PC-9 (cell line): ENCODE measurements at regions not wholly inside any gene's neighbourhood (a gene's known extent, or its start where the extent isn't known, plus 50 kb on each side); places are given as distances from the start of the nearest gene placed in this dataset.

Experiments
- BruUV-seq: library from RNA; stranded (reverse); fragments of 400-500 nt; replicated peaks from 2 replicates; lab custom pipeline; 2021; lab: Mats Ljungman, UMichigan
- CTCF ChIA-PET: fragments of 300-600 bp; sonication (Branson Sonifier 250); formaldehyde crosslinking; loops from one replicate; lab custom pipeline; 2022; ENCODE audit warnings: antibody characterized with exemption; lab: Charles Lee
- POLR2A ChIA-PET: fragments of 300-600 bp; sonication (Branson Sonifier 250); formaldehyde crosslinking; loops from one replicate; lab custom pipeline; 2022; ENCODE audit warnings: antibody characterized with exemption; ENCODE audit not compliant: unreplicated experiment; lab: Charles Lee
- DNase-seq, 2 experiments: peaks; one replicate each; pipeline versions ENCODE4 v3.0.0 to v3.0.0-alpha.2; 2015 to 2022; ENCODE audit warnings: mixed read lengths in 1 of 2
- H2AFZ ChIP-seq: fragments of 200-600 bp; sonication (generic); 2 replicates; pipeline ENCODE4 v1.8.1; 2017; ENCODE audit warnings: antibody characterized with exemption
- H3F3A ChIP-seq: fragments of 200-600 bp; sonication (generic); 2 replicates; pipeline ENCODE4 v1.8.1; 2017; ENCODE audit warnings: antibody characterized with exemption, mild to moderate bottlenecking, low read depth; ENCODE audit not compliant: insufficient read depth
- H3K27ac ChIP-seq: fragments of 200-600 bp; sonication (generic); 2 replicates; pipeline ENCODE4 v1.6.1; 2016; ENCODE audit warnings: mixed run types
- H3K27me3 ChIP-seq: fragments of 200-600 bp; sonication (generic); 2 replicates; pipeline ENCODE4 v1.6.1; 2016; ENCODE audit warnings: low read depth, mixed run types; ENCODE audit not compliant: insufficient read depth
- H3K36me3 ChIP-seq: fragments of 200-600 bp; sonication (generic); 2 replicates; pipeline ENCODE4 v1.6.1; 2016; ENCODE audit warnings: low read depth, mixed run types
- H3K4me1 ChIP-seq: fragments of 200-600 bp; sonication (generic); replicated peaks from 2 replicates; pipeline ENCODE4 v1.6.1; 2016; ENCODE audit warnings: mixed run types; ENCODE audit not compliant: insufficient read depth
- H3K4me2 ChIP-seq: fragments of 200-600 bp; sonication (generic); 2 replicates; pipeline ENCODE4 v1.6.1; 2017; ENCODE audit warnings: mixed run types
- H3K4me3 ChIP-seq: fragments of 200-600 bp; sonication (generic); 2 replicates; pipeline ENCODE4 v1.6.1; 2016; ENCODE audit warnings: mixed run types
- H3K79me2 ChIP-seq: fragments of 200-600 bp; sonication (generic); 2 replicates; pipeline ENCODE4 v1.6.1; 2017; ENCODE audit warnings: low read depth, mixed run types
- H3K9me2 ChIP-seq: fragments of 200-600 bp; sonication (generic); 2 replicates; pipeline ENCODE4 v1.8.1; 2017; ENCODE audit warnings: mild to moderate bottlenecking; ENCODE audit not compliant: insufficient read depth
- H3K9me3 ChIP-seq: fragments of 200-600 bp; sonication (generic); 2 replicates; pipeline ENCODE4 v1.8.1; 2016; ENCODE audit warnings: low read depth; ENCODE audit not compliant: insufficient read depth
- H4K20me1 ChIP-seq: fragments of 200-600 bp; sonication (generic); 2 replicates; pipeline ENCODE4 v1.8.1; 2017; ENCODE audit not compliant: insufficient read depth
- CTCF ChIP-seq: fragments of 200-600 bp; sonication (generic); conservative IDR thresholded peaks from 2 replicates; pipeline ENCODE4 v1.6.1; 2017; ENCODE audit warnings: mixed run types, antibody characterized with exemption, mild to moderate bottlenecking, moderate library complexity
- EZH2 ChIP-seq: fragments of 200-600 bp; sonication (generic); IDR thresholded peaks from 2 replicates; pipeline ENCODE4 v1.8.0; 2017; ENCODE audit warnings: antibody characterized with exemption, low read depth
- intact Hi-C: fragments of 100-400 bp; cut with micrococcal nuclease; formaldehyde crosslinking; loops from one replicate; pipeline ENCODE4 v1.10.0; 2022; ENCODE audit not compliant: unreplicated experiment

- H3K4me3 ChIP-seq, result 0 out of 2 replicates have a peak overlapping the region, but pooled peaks have one; percentile 3
- no peaks in the 10 kb centered on the region for H3K27me3 ChIP-seq
- no peaks in the 10 kb centered on the region for H4K20me1 ChIP-seq
- H3K9me2 ChIP-seq, result 0 out of 2 replicates have a peak, but pooled peaks cover 4% of the 10 kb centered on the region
- DNase-seq, result peak; percentile 53 to 54
- H3K9me3 ChIP-seq, result peaks cover 5% of the 10 kb centered on the region; the same call in 1 of the 2 replicates
- no peaks in the 10 kb centered on the region for H3K36me3 ChIP-seq
- no TSS peak for BruUV-seq
- POLR2A ChIA-PET, result interaction anchor here (0.6 to 0.7 kb wide), 3 partner anchors 38 to 391 kb away, joined by 3 to 14 read pairs (median 3); no protein-coding TSS in a partner anchor
- H3K4me1 ChIP-seq, result peaks cover 14% of the 10 kb centered on the region
- TF ChIP-seq CTCF (no peak), EZH2 (no peak)
- intact Hi-C loops, result no loop called here
- H3K27ac ChIP-seq, result no peak overlapping the region
- H3K4me2 ChIP-seq, result peak overlapping the region; percentile 59
- CTCF ChIA-PET, result no interaction called here
- peak overlapping the region; percentile 58 for H2AFZ ChIP-seq
- H3K79me2 ChIP-seq, result no peaks in the 10 kb centered on the region
- H3F3A ChIP-seq, result no peaks in the 10 kb centered on the region
Observed at GRCh38 chr6:21987501-21987957, 309.3 kb downstream of the PRL start.

GRCh38 chr6:21990577-21990976, 306.3 kb downstream of the PRL start:
- H3K4me1 ChIP-seq, result peaks cover 14% of the 10 kb centered on the region
- intact Hi-C loops, result no loop called here
- BruUV-seq, result no TSS peak
- no peak overlapping the region for H3K4me3 ChIP-seq
- H3K27ac ChIP-seq, result no peak overlapping the region
- H4K20me1 ChIP-seq, result no peaks in the 10 kb centered on the region
- CTCF ChIA-PET, result interaction anchor here (0.6 kb wide), 1 partner anchor 917 kb away, joined by 3 read pairs; no protein-coding TSS in a partner anchor
- no peak for DNase-seq
- no peaks in the 10 kb centered on the region for H3F3A ChIP-seq
- POLR2A ChIA-PET, result no interaction called here
- no peaks in the 10 kb centered on the region for H3K79me2 ChIP-seq
- no peak overlapping the region for H3K4me2 ChIP-seq
- H2AFZ ChIP-seq, result no peak overlapping the region
- no peaks in the 10 kb centered on the region for H3K9me2 ChIP-seq
- TF ChIP-seq EZH2 (no peak), CTCF (no peak)
- H3K9me3 ChIP-seq, result 0 out of 2 replicates have a peak, but pooled peaks cover 5% of the 10 kb centered on the region
- no peaks in the 10 kb centered on the region for H3K27me3 ChIP-seq
- H3K36me3 ChIP-seq, result no peaks in the 10 kb centered on the region

GRCh38 chr6:21992178-21992967, 304.5 kb downstream of the PRL start:
- H3K79me2 ChIP-seq, result no peaks in the 10 kb centered on the region
- H3K27me3 ChIP-seq, result no peaks in the 10 kb centered on the region
- H2AFZ ChIP-seq, result no peak overlapping the region
- no TSS peak for BruUV-seq
- no peak overlapping the region for H3K4me2 ChIP-seq
- no peak overlapping the region for H3K27ac ChIP-seq
- TF ChIP-seq CTCF, result no peak
- TF ChIP-seq EZH2, result no peak
- DNase-seq, result peak in 1 of 2 experiments; percentile 5
- no peaks in the 10 kb centered on the region for H3K36me3 ChIP-seq
- no peak overlapping the region for H3K4me3 ChIP-seq
- no peaks in the 10 kb centered on the region for H4K20me1 ChIP-seq
- ChIA-PET CTCF (no interaction called here), POLR2A (no interaction called here)
- H3K9me3 ChIP-seq, result 0 out of 2 replicates have a peak, but pooled peaks cover 5% of the 10 kb centered on the region
- H3K4me1 ChIP-seq, result peaks cover 8% of the 10 kb centered on the region
- H3K9me2 ChIP-seq, result no peaks in the 10 kb centered on the region
- H3F3A ChIP-seq, result no peaks in the 10 kb centered on the region
- intact Hi-C loops, result no loop called here
